NCI-H524 treated with DMSO at 0.1 percent for 48 hours (cell line): ENCODE measurements at regions not wholly inside any gene's neighbourhood (a gene's known extent, or its start where the extent isn't known, plus 50 kb on each side); places are given as distances from the start of the nearest gene placed in this dataset.

ENCODE experiments used
- DNase-seq: peaks from one replicate; lab custom pipeline; 2025; lab: John Stamatoyannopoulos, UW

DNA sequence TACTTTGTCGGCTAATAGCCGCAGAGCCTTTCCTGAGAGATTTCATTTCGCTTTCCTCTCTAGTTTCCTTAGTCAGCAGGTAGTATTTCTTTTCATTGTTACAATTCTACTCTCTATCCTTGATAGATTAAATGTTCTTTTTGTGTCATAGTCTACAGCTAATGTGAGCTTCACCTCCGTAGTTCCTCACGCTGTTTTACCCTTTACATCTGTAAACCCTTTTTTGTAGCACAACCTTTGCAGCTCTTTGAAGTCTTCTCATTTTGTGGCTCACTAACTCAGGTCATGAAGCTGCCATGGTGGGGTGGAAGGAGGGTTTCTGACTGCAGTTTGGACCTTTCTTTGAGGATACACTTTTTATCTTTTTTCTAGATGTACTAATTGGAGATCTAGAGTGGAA, 1008.8 kb upstream of the PABPC4L start:
- no peak for DNase-seq

DNA sequence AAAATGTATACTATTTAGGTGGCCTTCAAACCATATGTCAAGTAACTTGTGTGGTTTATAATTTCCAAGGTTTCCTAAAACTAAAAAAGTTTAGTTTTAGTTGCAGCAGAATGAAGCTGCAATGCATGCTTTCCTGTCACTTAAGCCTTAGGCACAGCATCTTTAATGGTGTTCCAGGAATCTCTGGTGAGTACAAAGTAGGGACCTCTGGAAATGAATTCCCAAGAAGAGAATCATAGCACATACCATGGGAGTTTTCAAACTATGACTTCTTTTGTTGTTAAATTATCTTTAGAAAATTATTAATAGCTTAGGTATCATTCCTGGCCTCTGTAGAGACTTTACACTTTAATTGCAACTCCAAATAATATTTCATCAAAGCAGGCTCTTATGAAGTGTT, 1005.9 kb upstream of the PABPC4L start:
- DNase-seq, result no peak

DNA sequence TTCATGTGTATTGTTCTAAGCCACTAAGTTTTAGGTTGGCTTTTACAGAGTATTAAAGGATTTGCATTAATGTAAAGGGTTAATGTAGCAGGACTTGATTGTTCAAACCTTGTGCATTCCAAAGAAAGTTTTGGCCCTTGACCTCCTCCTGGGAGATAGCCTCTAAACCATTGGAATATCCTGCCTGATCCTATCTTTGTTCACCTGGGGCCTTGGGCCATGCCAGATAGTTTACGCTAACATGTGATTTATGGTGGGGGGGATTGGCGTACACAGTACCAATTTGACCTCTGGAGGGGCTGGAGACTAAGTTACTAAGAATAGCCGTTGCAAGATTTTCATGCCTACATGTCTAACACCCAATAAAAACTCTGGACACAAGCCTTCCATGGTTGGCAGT, 1002.7 kb upstream of the PABPC4L start:
- DNase-seq, result no peak

DNA sequence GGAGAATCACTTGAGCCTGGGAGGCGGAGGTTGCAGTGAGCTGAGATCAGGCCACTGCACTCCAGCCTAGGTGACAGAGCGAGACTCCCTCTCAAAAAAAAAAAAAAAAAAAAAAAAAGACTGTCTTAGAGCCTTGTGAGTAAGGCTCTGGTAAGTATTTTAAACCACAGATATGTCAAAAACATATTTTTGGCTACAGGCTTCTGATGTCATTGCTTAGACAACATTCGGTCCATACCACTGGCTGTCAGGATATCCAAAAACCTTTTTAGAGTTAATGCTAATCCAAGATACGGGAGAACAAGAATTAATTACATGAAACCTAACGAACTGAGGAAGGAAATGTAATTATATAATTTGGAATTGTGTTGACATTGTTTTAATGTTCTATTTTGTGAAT, 999.5 kb upstream of the PABPC4L start:
- DNase-seq, result no peak

DNA sequence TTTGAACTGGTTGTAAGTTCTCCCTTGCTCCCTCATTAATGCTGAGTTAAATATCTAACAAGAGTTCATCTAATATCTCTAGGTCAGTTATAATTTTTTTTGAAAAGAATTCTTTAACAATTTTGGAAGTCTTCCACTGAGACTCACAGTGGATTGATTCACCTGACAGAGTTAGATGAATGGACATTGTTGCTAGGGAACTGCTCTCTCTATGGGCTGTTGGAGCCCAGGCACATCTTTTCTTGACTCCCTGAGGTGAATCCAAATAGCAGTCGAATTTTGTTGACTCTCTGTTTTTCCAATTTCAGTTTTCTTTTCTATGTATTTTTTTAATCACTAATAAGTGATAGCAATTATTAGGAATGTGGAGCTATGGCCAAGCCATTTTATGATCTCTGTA, 996.1 kb upstream of the PABPC4L start:
- DNase-seq, result no peak

DNA sequence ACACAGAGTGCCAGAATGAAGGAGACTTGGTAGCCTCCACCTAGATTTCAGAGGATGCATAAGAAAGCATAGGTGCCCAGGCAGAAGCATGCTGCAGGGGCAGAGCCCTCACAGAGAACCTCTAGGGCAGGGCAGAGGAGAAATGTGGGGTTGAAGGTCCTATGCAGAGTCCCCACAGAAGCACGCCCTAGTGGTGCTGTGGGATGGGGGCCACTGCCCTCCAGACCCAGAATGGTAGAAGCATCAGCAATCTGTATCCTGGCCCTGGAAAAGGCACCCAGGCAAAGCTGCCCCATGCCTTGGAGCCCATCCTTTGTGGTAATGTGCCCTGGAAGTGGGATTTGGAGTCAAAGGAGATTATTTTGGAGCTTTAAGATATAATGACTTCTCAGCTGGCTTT, 992.9 kb upstream of the PABPC4L start:
- no peak for DNase-seq

DNA sequence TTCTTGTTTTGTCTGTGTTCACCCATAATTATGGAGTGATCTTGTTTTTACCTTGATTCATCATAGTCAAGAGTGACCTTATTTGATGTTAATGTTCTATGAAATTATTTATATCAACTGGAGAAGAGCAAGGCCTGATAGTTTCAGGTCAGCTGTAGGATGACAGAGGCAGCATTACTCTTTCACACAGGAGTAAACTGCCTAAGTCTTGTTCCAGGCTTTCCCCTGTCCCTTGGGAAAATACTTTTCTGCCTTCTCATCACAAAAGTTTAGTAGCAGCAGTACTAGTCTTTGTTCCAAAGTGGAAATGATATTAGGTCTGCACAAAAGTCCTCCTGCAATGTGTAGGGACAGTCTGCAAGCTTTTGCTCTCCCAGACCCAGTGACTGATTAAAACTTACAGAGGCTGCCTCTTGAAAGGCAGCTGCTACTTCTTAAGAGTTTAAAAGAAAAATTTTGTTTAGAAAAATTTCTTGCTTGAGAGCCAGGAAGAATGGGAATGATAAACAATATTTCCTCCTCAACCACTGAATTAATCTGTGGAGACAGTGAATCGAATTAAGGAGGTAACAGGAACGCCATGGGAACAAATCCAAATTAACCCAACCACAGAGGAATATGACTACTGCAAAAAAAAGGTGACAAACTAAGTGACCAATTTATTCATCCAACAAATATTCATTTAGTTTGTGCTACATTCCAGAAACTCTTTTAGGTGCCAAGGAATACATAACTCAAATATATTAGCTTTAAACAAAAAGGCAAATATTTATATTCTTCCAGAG, 991.4 kb upstream of the PABPC4L start:
- no peak for DNase-seq

DNA sequence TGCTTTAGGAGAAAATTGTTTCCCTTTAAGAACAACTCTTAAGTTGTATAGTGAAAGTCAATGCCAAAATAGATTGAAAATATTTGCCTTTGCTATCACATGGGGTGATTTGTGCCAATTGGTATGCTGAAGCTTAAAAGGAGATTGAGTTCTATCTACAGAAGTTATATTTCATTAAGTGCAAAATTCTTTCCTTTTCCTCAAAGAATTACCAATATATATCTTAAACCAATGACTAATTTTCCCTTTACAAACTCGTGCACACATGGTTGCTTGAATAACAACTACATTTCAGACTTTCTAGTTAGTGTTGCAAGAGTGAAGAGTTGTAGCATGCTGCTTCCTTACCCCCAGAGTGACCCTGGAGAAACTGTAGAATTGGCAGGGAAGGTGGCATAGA, 990.0 kb upstream of the PABPC4L start:
- DNase-seq, result no peak

DNA sequence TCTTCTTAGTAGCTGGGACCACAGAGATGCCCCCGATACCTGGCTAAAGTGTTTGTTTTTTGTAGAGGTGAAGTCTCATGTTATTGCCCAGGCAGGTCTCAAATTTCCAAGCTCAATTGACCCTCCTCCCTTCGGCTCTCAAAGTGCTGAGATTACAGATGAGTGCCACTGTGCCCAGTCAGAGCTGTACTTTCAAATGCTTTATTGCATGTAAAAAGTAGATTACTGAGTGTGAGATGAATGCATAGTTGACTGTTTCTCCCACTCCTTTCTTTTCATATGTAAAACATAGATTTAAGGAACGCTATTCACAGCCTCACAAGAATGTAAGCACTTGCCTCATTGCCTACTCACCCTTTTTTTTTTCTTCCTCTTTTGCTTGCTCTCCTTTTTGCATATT, 984.4 kb upstream of the PABPC4L start:
- DNase-seq, result no peak

DNA sequence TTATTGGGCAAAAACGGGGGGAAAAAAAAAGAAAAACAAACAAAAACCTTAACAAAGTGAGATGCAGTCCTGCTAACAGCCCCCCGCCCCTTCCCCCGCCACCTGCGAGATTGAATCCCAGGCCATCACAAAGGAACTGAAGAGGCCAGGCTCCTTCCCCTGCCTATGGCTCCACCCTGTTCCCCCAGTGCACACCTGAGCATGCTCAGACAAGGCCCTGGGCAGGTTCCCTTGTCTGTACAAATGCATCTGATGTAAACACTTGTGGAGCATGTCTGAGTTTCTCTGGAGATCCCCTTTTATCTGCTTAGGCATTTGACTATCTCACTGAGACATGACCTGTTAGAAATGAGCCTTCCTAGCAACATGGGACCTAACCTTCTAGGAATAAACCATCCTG, 983.7 kb upstream of the PABPC4L start:
- DNase-seq, result no peak

DNA sequence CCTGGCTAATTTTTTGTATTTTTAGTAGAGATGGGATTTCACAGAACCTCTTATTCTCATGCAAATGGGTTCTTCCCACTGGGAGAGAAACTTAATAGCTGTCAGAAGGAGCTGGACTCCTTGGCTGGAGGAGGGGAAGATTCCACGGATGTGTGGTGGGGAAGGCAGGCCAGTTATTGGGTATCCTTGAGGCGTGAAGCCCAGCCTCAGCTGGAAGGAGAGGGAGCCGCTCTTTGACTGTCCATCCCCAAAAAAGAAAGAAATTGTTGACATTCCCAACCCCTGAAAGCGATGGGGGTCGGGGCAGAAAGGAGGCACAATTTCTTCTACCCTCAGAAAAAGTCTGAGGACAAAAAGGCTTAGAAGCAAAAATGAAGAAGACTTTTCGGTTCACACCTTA, 983.1 kb upstream of the PABPC4L start:
- no peak for DNase-seq

DNA sequence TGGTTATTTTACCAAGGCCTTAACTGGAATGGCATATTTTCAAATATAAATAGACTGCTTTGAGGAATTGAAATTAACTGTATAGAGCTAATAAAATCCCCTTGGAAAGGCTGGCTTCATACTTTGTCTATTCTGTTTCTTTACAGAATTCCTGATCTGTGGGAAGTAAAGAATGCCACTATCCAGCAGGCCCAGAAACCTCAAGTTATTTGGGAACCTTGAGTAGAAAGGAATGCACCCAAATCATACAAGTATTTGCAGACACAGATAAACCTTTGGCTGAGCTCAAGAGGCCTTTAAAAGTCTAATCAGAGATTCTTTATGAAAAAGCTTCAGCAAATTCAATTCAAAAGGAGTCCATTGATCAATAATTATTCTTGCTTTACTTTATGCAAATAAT, 975.7 kb upstream of the PABPC4L start:
- no peak for DNase-seq

DNA sequence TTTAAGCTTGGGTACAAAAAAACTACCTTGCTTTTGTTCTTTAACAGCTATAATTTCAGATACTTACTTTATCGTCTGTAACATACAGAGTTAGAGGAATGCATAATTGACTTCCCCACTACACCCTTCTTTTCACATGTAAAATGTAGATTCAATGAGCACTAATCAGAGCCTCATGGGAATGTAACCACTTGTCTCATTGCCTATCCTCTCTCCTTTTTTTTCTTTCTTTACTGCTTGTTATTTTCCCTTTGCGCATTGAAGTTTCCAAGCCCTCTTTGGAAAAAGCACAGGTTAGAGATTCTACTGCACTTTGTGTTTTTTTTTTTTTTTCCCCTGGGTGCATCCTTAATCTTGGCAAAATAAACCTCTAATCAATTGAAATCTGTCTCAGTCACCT, 965.1 kb upstream of the PABPC4L start:
- DNase-seq, result no peak

DNA sequence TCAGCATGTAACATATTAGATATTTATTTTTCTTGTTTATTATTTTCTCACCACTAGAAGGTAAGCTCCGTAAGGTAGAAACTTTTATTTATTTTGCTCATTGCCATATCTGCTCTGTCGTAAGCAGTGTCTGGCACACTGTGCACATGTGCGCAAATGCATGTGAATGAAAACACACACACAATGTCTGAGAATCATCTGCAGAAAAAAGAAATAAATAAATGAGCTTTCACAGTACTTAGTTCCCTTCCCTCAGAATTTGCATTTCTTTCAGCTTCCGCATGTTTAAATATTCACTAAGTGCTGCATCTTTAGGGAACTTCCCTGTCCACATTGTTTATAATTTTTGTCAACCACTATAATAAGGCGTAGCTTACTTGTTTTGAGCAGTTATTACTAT, 963.0 kb upstream of the PABPC4L start:
- no peak for DNase-seq

DNA sequence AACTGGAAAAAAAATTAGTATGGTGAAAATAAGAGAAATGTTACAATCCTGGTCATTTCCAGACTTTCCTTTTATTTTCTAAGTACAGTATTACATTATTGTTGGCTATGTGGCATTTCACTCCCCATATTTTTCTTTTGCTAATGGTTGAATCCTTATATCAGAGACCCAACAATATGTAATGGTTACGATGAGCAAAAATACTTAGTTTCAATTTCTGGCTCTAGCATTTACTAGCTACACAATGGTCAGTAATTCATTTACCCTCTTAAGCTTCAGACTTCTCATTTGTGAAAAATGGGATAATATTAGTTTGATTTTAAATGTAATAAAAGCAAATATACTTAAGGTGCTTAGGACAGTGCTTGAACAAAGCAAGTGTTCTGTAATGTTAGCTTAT, 942.9 kb upstream of the PABPC4L start:
- DNase-seq, result no peak

DNA sequence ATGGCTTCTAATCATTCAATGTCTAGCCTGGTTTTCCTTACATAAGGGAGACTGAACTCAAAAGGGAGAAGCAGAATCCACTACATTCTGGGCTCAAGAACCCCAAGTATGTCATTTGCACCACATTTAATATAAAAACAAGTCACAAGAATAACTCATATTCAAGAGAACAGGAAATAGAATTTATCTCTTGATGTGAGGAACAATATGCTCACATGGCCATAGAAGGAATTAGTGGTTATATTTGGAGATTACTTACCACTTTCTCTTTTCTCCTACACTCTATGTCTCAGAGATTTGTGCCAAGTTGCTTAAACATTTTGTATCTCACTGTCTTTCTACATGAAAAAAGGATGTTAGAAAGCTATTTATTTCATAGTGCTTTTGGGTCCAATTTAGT, 922.6 kb upstream of the PABPC4L start:
- DNase-seq, result no peak

DNA sequence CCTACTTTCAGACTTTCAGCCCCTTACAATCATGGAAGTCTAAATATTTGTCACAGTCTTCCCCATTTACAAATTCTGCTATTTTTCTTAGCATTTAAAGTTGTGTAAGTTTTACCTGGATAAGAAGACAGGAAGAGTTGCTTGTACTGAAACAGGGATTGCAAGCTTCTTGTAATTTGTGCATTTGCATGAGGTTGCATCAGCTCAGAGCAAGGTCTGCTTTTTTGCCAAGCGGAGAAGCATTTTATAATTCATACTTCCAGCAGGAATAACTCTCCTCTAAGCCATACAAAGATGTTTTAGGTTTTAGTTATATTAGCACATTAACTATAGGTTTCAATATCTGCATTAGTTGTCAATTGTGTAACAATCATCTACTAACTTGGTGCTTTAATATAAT, 922.0 kb upstream of the PABPC4L start:
- DNase-seq, result no peak

DNA sequence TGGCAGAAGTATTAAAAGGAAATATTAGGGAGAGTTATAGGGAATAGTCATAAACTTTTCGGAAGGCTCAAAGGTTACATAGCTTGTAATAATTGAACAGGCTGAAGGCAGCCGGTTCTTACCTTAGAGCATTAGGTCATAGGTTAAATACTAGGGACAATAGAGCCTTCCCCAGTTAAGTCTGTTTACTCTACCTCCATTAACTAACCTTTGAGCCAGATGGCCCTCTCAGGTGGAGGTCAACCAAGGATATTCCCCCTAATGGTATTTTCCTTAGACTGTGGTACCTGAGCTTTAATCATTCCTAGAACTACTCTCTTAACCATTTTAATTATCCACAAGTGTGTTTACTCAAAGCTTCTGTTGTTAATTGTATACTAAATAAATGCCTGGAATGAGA, 920.9 kb upstream of the PABPC4L start:
- DNase-seq, result no peak

DNA sequence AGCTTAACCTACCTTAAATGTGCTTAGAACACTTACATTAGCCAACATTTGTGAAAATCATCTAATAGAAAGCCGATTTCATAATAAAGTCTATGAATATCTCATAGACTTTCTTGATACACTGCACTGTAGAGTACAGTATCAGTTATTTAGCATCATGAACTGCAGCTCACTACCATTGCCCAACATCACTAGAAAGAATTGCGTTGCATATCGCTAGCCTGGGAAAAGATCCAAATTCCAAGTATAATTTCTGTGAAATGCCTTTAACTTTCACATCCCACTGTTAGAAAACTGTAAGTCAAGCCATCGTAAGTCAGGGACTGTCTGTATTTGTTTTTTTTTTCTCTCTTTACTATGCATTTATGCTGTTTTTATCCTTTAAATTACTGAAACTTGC, 918.6 kb upstream of the PABPC4L start:
- DNase-seq, result no peak

DNA sequence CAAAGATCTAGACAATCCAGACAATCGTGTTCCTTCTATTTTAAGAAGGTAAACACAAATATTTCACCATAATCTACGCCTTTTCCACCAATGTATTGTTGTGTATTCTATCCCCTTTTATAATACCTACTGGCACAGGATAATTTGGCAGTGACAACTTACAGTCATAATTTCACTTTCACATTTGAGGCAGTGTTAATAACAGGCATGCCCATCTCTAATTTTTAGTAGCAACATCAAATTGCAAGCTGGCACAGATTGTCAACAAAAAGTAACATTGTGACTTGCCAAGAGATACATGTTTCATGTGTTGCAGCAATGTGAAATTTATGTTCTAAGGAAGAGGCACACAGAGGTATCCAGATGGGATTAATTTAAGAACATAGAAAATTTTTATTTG, 912.5 kb upstream of the PABPC4L start:
- no peak for DNase-seq

DNA sequence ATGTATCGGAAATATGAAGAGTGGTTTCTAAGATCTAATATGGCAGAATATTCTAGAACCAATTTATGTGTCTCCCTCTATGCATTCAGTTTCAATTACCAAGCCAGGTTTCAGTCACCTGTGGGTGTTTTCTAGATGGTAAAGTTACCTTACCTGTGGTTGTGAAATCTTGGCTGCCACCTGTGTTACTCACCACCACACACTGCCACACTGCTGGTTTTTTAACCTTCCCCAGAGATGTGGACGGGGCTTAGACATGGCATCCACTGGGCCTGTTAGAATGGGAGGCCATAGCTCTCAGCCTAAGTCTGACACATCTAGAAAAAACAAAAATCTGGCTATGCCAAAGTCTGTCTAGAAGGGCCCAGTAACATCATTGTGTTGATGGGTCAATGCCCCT, 896.5 kb upstream of the PABPC4L start:
- no peak for DNase-seq

DNA sequence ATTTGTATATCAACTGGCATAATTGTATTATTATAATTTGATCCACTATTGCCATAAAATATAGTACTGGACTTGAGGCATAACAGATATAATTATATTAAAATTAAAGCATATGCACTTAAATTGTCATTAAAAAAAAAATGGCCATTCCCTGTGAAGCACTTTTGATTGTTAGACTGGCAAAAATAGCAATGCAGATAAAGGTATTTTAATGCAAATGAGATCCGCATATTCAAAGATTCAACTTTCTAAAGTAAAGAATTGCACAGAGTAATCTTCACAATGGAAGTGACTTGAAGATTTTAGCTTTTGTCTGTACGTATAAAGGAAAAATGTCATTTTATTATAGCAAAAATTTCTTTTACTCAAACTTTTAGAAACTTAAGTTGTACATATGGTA, 871.8 kb upstream of the PABPC4L start:
- DNase-seq, result no peak

DNA sequence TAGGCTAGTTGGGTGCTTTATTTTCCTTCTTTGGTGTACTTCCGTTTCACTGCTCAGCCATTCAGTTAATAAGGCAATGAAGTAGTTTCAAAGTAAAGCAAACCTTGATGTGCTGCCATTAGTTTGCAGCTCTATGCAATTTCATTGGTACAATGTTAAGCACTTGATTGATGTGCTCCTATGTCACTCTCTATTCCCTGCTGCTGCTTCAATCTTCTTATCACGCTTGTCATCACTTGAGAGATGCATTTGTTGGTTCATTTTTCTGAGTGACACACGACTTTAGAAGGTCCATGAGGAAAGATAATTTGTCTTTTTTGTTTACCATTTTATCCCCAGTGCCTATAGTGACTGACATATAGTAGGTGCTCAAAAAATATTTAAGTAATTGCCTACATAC, 871.0 kb upstream of the PABPC4L start:
- no peak for DNase-seq

DNA sequence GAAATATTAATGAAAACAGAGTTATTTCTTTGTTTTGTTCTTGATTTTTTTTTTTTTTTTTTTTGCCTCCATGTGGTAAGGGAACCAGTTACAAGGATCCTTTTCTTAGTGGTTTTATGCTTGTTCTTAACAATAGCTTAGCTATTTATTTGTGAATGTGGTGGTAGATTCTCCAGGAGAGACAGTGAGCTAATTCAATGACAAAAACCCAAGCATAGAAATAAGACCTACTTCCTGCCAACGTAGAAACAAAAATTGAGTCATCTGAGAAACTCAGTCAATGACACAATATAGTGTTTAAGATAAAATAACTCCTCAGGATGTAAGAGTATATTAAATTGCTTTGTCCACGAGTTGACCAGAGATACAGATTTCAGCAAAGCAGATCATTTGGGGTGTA, 863.8 kb upstream of the PABPC4L start:
- DNase-seq, result no peak
